Psoas muscle (tissue), 7 donors: ENCODE measurements at regions not wholly inside any gene's neighbourhood (a gene's known extent, or its start where the extent isn't known, plus 50 kb on each side); places are given as distances from the start of the nearest gene placed in this dataset.

ENCODE experiments used
- ATAC-seq, 4 donors: fragments of 200-7000 bp; cut with Tn5 transposase; one replicate each; pipeline ENCODE4 v1.9.1; 2020; ENCODE audit warnings: moderate library complexity in 3 of 4, mild to moderate bottlenecking in 2 of 4
- DNase-seq, 2 donors: peaks; one replicate each; pipeline ENCODE4 v3.0.0-alpha.2; 2020
- H3K27ac ChIP-seq: fragments of 200-600 bp; one replicate; pipeline ENCODE4 v1.8.0; 2022
- H3K27me3 ChIP-seq, 3 donors: fragments of 200-600 bp in 1 of 3; one replicate each; pipeline versions ENCODE4 v1.6.1 to v1.8.0; 2013 to 2022; ENCODE audit warnings: low read length in 2 of 3, mild to moderate bottlenecking in 2 of 3, moderate library complexity in 1 of 3; ENCODE audit not compliant: insufficient read depth in 3 of 3
- H3K36me3 ChIP-seq, 2 donors: fragments of 200-600 bp in 1 of 2; one replicate each; pipeline versions ENCODE4 v1.6.1 to v1.8.0; 2013 to 2022; ENCODE audit warnings: low read depth in 1 of 2, mild to moderate bottlenecking in 1 of 2, moderate library complexity in 1 of 2; ENCODE audit not compliant: insufficient read depth in 1 of 2
- H3K4me1 ChIP-seq: fragments of 200-600 bp; one replicate; pipeline ENCODE4 v1.8.0; 2022
- H3K4me3 ChIP-seq: fragments of 200-600 bp; one replicate; pipeline ENCODE4 v1.8.0; 2022; ENCODE audit warnings: mild to moderate bottlenecking
- H3K9me3 ChIP-seq: fragments of 200-600 bp; one replicate; pipeline ENCODE4 v1.8.0; 2022
- CTCF ChIP-seq: fragments of 200-600 bp; IDR thresholded peaks from one replicate; pipeline ENCODE4 v1.8.0; 2022; ENCODE audit warnings: antibody characterized with exemption
- WGBS, 3 donors: extraction: QIAGEN DNeasy Blood & Tissue Kit; methylation state at CpG; one replicate each; pipeline versions ENCODE4 v1.1.6 to v1.1.7; 2013; 5-methylcytosine and 5-hydroxymethylcytosine counted together
- intact Hi-C, 2 donors: fragments of 100-400 bp; cut with DNase I; formaldehyde crosslinking; loops; one replicate each; pipeline versions ENCODE4 v1.11.0 to v1.14.2; 2022
- donor health status: healthy with polysubstance abuse.
- donor health status: DM: no; HTN: no; CAD: no; lungs with moderate emphysema.
- donor health status: Bipolar disorder and iron deficiency.
- donor health status: healthy.
- donor health status: DM: yes; HTN: yes; CAD: no.
- donor health status: DM: no; HTN: no; CAD: no.
- donor health status: DM: yes; HTN: yes; CAD: no.

GRCh38 chr12:87185367-87185766, 843.8 kb downstream of the C12orf50 start:
- 82 to 85% (median 83%) methylated on average over 5 of the region's 5 CpGs for WGBS, 3 donors
- Histone ChIP-seq H3K36me3 (no peaks in the 10 kb centered on the region), H3K27ac (no peak overlapping the region), H3K9me3 (no peaks in the 10 kb centered on the region), H3K4me1 (no peaks in the 10 kb centered on the region), H3K27me3 (no peaks in the 10 kb centered on the region), H3K4me3 (no peak overlapping the region)
- no peak for TF ChIP-seq CTCF
- intact Hi-C loops = no loop called here
- DNase-seq = no peak
- ATAC-seq = no peak

GRCh38 chr12:87182696-87183233, 846.4 kb downstream of the C12orf50 start:
- Histone ChIP-seq H3K4me1 (no peaks in the 10 kb centered on the region), H3K27me3 (no peaks in the 10 kb centered on the region)
- WGBS, 3 donors = 81 to 84% (median 83%) methylated on average over 5 of the region's 5 CpGs

GRCh38 chr12:87171356-87171755, 857.8 kb downstream of the C12orf50 start:
- H3K9me3 ChIP-seq = no peaks in the 10 kb centered on the region
- DNase-seq (no peak), ATAC-seq (no peak)
- no peak overlapping the region for H3K4me3 ChIP-seq
- no peak for TF ChIP-seq CTCF
- no peaks in the 10 kb centered on the region for H3K4me1 ChIP-seq
- no peak overlapping the region for H3K27ac ChIP-seq
- intact Hi-C loops = no loop called here
- H3K27me3 ChIP-seq = no peaks in the 10 kb centered on the region
- no peaks in the 10 kb centered on the region for H3K36me3 ChIP-seq
- 85 to 92% (median 91%) methylated on average over 16 of the region's 16 CpGs for WGBS, 3 donors

More at GRCh38 chr12:87182696-87183233, 846.4 kb downstream of the C12orf50 start:
- Histone ChIP-seq H3K9me3 (no peaks in the 10 kb centered on the region), H3K36me3 (no peaks in the 10 kb centered on the region), H3K4me3 (no peak overlapping the region), H3K27ac (no peak overlapping the region)
- DNase-seq (no peak), ATAC-seq (no peak)
- no peak for TF ChIP-seq CTCF
- intact Hi-C loops = no loop called here

- Histone ChIP-seq H3K27me3 (no peaks in the 10 kb centered on the region), H3K9me3 (no peaks in the 10 kb centered on the region), H3K4me3 (no peak overlapping the region), H3K27ac (no peak overlapping the region), H3K36me3 (no peaks in the 10 kb centered on the region), H3K4me1 (no peaks in the 10 kb centered on the region)
- TF ChIP-seq CTCF = no peak
- intact Hi-C loops = no loop called here
- DNase-seq (no peak), ATAC-seq (no peak)
Measured at GRCh38 chr12:87169010-87169409, 860.2 kb downstream of the C12orf50 start.

GRCh38 chr12:87165733-87166375, 863.3 kb downstream of the C12orf50 start:
- ATAC-seq (no peak), DNase-seq (no peak)
- H3K4me1 ChIP-seq = no peaks in the 10 kb centered on the region
- H3K36me3 ChIP-seq = no peaks in the 10 kb centered on the region
- no peak overlapping the region for H3K27ac ChIP-seq
- H3K27me3 ChIP-seq = no peaks in the 10 kb centered on the region
- 93 to 96% (median 93%) methylated on average over 3 of the region's 3 CpGs for WGBS, 3 donors
- no peaks in the 10 kb centered on the region for H3K9me3 ChIP-seq
- no peak overlapping the region for H3K4me3 ChIP-seq
- intact Hi-C loops = no loop called here
- TF ChIP-seq CTCF = no peak
